Activated T-helper 1 cell treated with anti-CD3 and anti-CD28 coated beads, Interleukin-2, amount 50 U/mL, for 16 hours (primary cell): ENCODE measurements at regions not wholly inside any gene's neighbourhood (a gene's known extent, or its start where the extent isn't known, plus 50 kb on each side); places are given as distances from the start of the nearest gene placed in this dataset.

Experiments used
- DNase-seq, 2 donors: peaks; one replicate each; pipeline ENCODE4 v3.0.0-alpha.2; 2020; ENCODE audit warnings: low read depth in 1 of 2, low spot score in 1 of 2

GRCh38 chr22:27259433-27259832 is 542.1 kb downstream of the MN1 start:
- no peak for DNase-seq

GRCh38 chr22:27260087-27260698 is 541.4 kb downstream of the MN1 start:
- no peak for DNase-seq

GRCh38 chr22:27262361-27262760 is 539.2 kb downstream of the MN1 start:
- no peak for DNase-seq

GRCh38 chr22:27264184-27264583 is 537.4 kb downstream of the MN1 start:
- DNase-seq, result no peak

- DNase-seq, result no peak
These were observed 534.4 kb downstream of the MN1 start for GRCh38 chr22:27267145-27267544.

GRCh38 chr22:27269751-27270543 is 531.6 kb downstream of the MN1 start:
- no peak for DNase-seq

GRCh38 chr22:27270818-27271510 is 530.6 kb downstream of the MN1 start:
- DNase-seq, result no peak

- no peak for DNase-seq
These were observed 528.1 kb downstream of the MN1 start for GRCh38 chr22:27273436-27273835.

GRCh38 chr22:27273853-27274252 is 527.7 kb downstream of the MN1 start:
- DNase-seq, result no peak

- DNase-seq, result no peak
These were observed 526.6 kb downstream of the MN1 start for GRCh38 chr22:27274770-27275449.

GRCh38 chr22:27278946-27279345 is 522.6 kb downstream of the MN1 start:
- no peak for DNase-seq

- no peak for DNase-seq
These were observed 518.3 kb downstream of the MN1 start for GRCh38 chr22:27283240-27283639.

GRCh38 chr22:27283714-27284113 is 517.8 kb downstream of the MN1 start:
- DNase-seq, result no peak

- DNase-seq, result no peak
These were observed 517.2 kb downstream of the MN1 start for GRCh38 chr22:27284324-27284723.

- no peak for DNase-seq
These were observed 514.8 kb downstream of the MN1 start for GRCh38 chr22:27286711-27287110.

- DNase-seq, result no peak
These were observed 508.8 kb downstream of the MN1 start for GRCh38 chr22:27292542-27293299.

- no peak for DNase-seq
These were observed 507.7 kb downstream of the MN1 start for GRCh38 chr22:27293721-27294445.

- no peak for DNase-seq
These were observed 506.5 kb downstream of the MN1 start for GRCh38 chr22:27295040-27295439.

- no peak for DNase-seq
These were observed 506.0 kb downstream of the MN1 start for GRCh38 chr22:27295605-27296004.

GRCh38 chr22:27296091-27296675 is 505.4 kb downstream of the MN1 start:
- DNase-seq, result no peak
